HepG2 (cell line): ENCODE measurements at regions not wholly inside any gene's neighbourhood (a gene's known extent, or its start where the extent isn't known, plus 50 kb on each side); places are given as distances from the start of the nearest gene placed in this dataset.

ENCODE experiments used
- ATAC-seq: fragments of 200-7000 bp; cut with Tn5 transposase; 3 replicates; pipeline ENCODE4 v1.9.1; 2020; ENCODE audit warnings: mild to moderate bottlenecking, moderate library complexity
- BruUV-seq: library from RNA; stranded (reverse); fragments of 400-500 nt; replicated peaks from 2 replicates; lab custom pipeline; 2021; lab: Mats Ljungman, UMichigan
- CTCF ChIA-PET: fragments of 300-600 bp; formaldehyde crosslinking; extraction: SDS; loops from one replicate; lab custom pipeline; 2021; ENCODE audit warnings: low total read pairs, inconsistent platforms, low intra/inter-chr PET ratio; lab: Yijun Ruan, JAX
- POLR2A ChIA-PET: fragments of 350-600 bp; sonication (Branson Sonifier 250); formaldehyde crosslinking; loops from one replicate; lab custom pipeline; 2020; ENCODE audit warnings: antibody characterized with exemption, inconsistent platforms; lab: Yijun Ruan, JAX
- DNase-seq: peaks from one replicate; pipeline ENCODE4 v3.0.0-alpha.2; 2015; ENCODE audit warnings: low spot score
- FAIRE-seq: peaks from 3 replicates; lab custom pipeline; 2011; peaks lifted over from hg19 to GRCh38; lab: Jason Lieb, UNC
- H2AFZ ChIP-seq: one replicate; pipeline ENCODE4 v1.6.1; 2011; ENCODE audit warnings: low read length, inconsistent platforms
- H3K27ac ChIP-seq: fragments of 300-600 bp; 3 replicates; pipeline ENCODE4 v1.8.0; 2011; ENCODE audit warnings: mixed run types, mild to moderate bottlenecking, mixed read lengths, low read length, inconsistent platforms; ENCODE audit not compliant: insufficient read depth; ENCODE audit errors: extremely low read length
- H3K27me3 ChIP-seq, 2 experiments: fragments of 200-600 bp in 1 of 2; 2 replicates in 1 of 2; 3 replicates in 1 of 2; pipeline versions ENCODE4 v1.6.0 to v1.8.0; 2011; ENCODE audit warnings: low read length in 2 of 2, mild to moderate bottlenecking in 2 of 2, moderate library complexity in 2 of 2, inconsistent platforms in 1 of 2; ENCODE audit not compliant: insufficient read depth in 2 of 2, control insufficient read depth in 1 of 2
- H3K36me3 ChIP-seq, 2 experiments: fragments of 200-600 bp in 1 of 2; replicated peaks in 1 of 2; 2 replicates in 1 of 2; 3 replicates in 1 of 2; pipeline versions ENCODE4 v1.5.1 to v1.8.0; 2011; ENCODE audit warnings: low read length in 2 of 2, inconsistent platforms in 1 of 2; ENCODE audit not compliant: insufficient read depth in 2 of 2, control insufficient read depth in 1 of 2
- H3K4me1 ChIP-seq: 2 replicates; pipeline ENCODE4 v1.5.1; 2012; ENCODE audit warnings: low read length, inconsistent platforms; ENCODE audit not compliant: insufficient read depth
- H3K4me2 ChIP-seq: 2 replicates; pipeline ENCODE4 v1.6.0; 2011; ENCODE audit warnings: low read depth, low read length, inconsistent platforms
- H3K4me3 ChIP-seq, 3 experiments: fragments of 200-600 bp in 1 of 3; sonication (generic), shearing (Covaris generic) in 1 of 3; replicated peaks in 1 of 3; 2 replicates each; pipeline ENCODE4 v1.5.1; 2011 to 2016; ENCODE audit warnings: low read length in 3 of 3, inconsistent platforms in 2 of 3, low read depth in 2 of 3, mild to moderate bottlenecking in 2 of 3, control low read depth in 1 of 3, mixed read lengths in 1 of 3; ENCODE audit not compliant: insufficient read depth in 1 of 3
- H3K79me2 ChIP-seq: one replicate; pipeline ENCODE4 v1.6.1; 2011; ENCODE audit warnings: low read length, inconsistent platforms; ENCODE audit not compliant: insufficient read depth
- H3K9ac ChIP-seq: 2 replicates; pipeline ENCODE4 v1.6.0; 2011; ENCODE audit warnings: mild to moderate bottlenecking, low read depth, low read length, inconsistent platforms; ENCODE audit not compliant: insufficient read depth
- H3K9me3 ChIP-seq: 2 replicates; pipeline ENCODE4 v1.5.1; 2012; ENCODE audit warnings: mild to moderate bottlenecking, low read length
- H4K20me1 ChIP-seq: 2 replicates; pipeline ENCODE4 v1.6.0; 2011; ENCODE audit warnings: inconsistent platforms, mild to moderate bottlenecking, low read length, moderate library complexity; ENCODE audit not compliant: insufficient read depth
- DNMT3B ChIP-seq: conservative IDR thresholded peaks from 2 replicates; pipeline ENCODE4 v1.6.1; 2016; ENCODE audit warnings: missing biosample characterization, control low read depth
- HMGA1 ChIP-seq: sonication (generic); formaldehyde crosslinking; conservative IDR thresholded peaks from 2 replicates; pipeline ENCODE4 v1.4.0; 2020; ENCODE audit warnings: missing genetic modification reagents
- HNF4A ChIP-seq: sonication (generic); formaldehyde crosslinking; IDR thresholded peaks from 2 replicates; pipeline ENCODE4 v1.4.0; 2020; ENCODE audit warnings: missing genetic modification reagents
- MYNN ChIP-seq: sonication (generic); formaldehyde crosslinking; IDR thresholded peaks from 2 replicates; pipeline ENCODE4 v1.4.0; 2020; ENCODE audit warnings: mild to moderate bottlenecking, low read depth, missing genetic modification reagents
- PAWR ChIP-seq: sonication (generic); formaldehyde crosslinking; IDR thresholded peaks from 2 replicates; pipeline ENCODE4 v1.4.0; 2020; ENCODE audit warnings: missing genetic modification reagents, mild to moderate bottlenecking, borderline replicate concordance
- PAX8 ChIP-seq: sonication (generic); formaldehyde crosslinking; IDR thresholded peaks from 2 replicates; pipeline ENCODE4 v1.8.0; 2022; ENCODE audit warnings: mild to moderate bottlenecking, missing genetic modification reagents, borderline replicate concordance
- REL ChIP-seq: sonication (generic); formaldehyde crosslinking; conservative IDR thresholded peaks from 2 replicates; pipeline ENCODE4 v1.8.0; 2022; ENCODE audit warnings: mild to moderate bottlenecking, missing genetic modification reagents, moderate library complexity
- ZBTB39 ChIP-seq: sonication (generic); formaldehyde crosslinking; IDR thresholded peaks from 2 replicates; pipeline ENCODE4 v1.5.0; 2020; ENCODE audit warnings: missing genetic modification reagents
- ZNF12 ChIP-seq: sonication (generic); formaldehyde crosslinking; IDR thresholded peaks from 2 replicates; pipeline ENCODE4 v1.5.0; 2020; ENCODE audit warnings: missing genetic modification reagents
- ZNF230 ChIP-seq: sonication (generic); formaldehyde crosslinking; IDR thresholded peaks from 2 replicates; pipeline ENCODE4 v1.4.0; 2020; ENCODE audit warnings: mild to moderate bottlenecking, missing genetic modification reagents
- in situ Hi-C: cut with HindIII; loops from 2 replicates; pipeline ENCODE4 v1.10.0; 2017; ENCODE audit warnings: low pct_unique_long_range_greater_than_20kb; ENCODE audit not compliant: extremely low pct_ligation_motif_present
- intact Hi-C: fragments of 100-400 bp; cut with micrococcal nuclease; formaldehyde crosslinking; loops from one replicate; pipeline ENCODE4 v1.10.0; 2022; ENCODE audit not compliant: unreplicated experiment
- TF ChIP-seq, protein P1 (sequence below): sonication (generic); formaldehyde crosslinking; IDR thresholded peaks from 2 replicates; pipeline ENCODE4 v1.8.1; 2023; ENCODE audit warnings: mild to moderate bottlenecking, moderate library complexity, missing genetic modification reagents

GRCh38 chr15:67979281-67979680 is 74.8 kb upstream of the PIAS1 start:
- FAIRE-seq: no peak
- H3K36me3 ChIP-seq: no peaks in the 10 kb centered on the region
- H3K9me3 ChIP-seq: no peaks in the 10 kb centered on the region
- no peak overlapping the region for H2AFZ ChIP-seq
- no peak for ATAC-seq
- H3K9ac ChIP-seq: no peak overlapping the region
- H3K4me1 ChIP-seq: no peaks in the 10 kb centered on the region
- no TSS peak for BruUV-seq
- no peak overlapping the region for H3K27ac ChIP-seq
- TF ChIP-seq MYNN (CRISPR knock-in tag) (no peak), REL (CRISPR knock-in tag) (no peak), ZBTB39 (CRISPR knock-in tag) (no peak), ZNF230 (CRISPR knock-in tag) (no peak), PAX8 (CRISPR knock-in tag) (no peak), HNF4A (CRISPR knock-in tag) (no peak), HMGA1 (CRISPR knock-in tag) (no peak), DNMT3B (CRISPR knock-in tag) (no peak), ZNF12 (CRISPR knock-in tag) (no peak), PAWR (CRISPR knock-in tag) (no peak)
- TF ChIP-seq, protein P1, sequence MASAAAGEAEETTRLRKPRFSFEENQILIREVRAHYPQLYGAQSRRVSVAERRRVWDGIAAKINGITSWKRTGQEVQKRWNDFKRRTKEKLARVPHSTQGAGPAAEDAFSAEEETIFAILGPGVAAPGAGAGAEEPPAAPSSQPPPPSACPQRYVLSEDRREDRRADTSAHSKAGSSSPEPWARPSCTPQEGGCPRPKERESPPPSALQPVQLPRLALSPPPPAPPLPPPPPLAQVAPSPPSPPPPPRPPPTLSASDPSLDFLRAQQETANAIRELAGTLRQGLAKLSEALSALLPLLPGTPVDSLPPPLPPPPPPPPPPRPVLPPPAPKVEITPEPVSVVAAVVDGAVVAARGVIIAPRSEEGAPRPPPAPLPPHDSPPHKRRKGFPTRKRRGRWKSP (CRISPR knock-in tag): no peak
- H4K20me1 ChIP-seq: no peaks in the 10 kb centered on the region
- no peaks in the 10 kb centered on the region for H3K79me2 ChIP-seq
- no peaks in the 10 kb centered on the region for H3K27me3 ChIP-seq
- POLR2A ChIA-PET: no interaction called here
- no peak overlapping the region for H3K4me2 ChIP-seq
- no peak for DNase-seq
- intact Hi-C loops: no loop called here
- CTCF ChIA-PET: no interaction called here
- in situ Hi-C loops: no loop called here
- no peak overlapping the region for H3K4me3 ChIP-seq
